Loucy (cell line): ENCODE measurements at regions not wholly inside any gene's neighbourhood (a gene's known extent, or its start where the extent isn't known, plus 50 kb on each side); places are given as distances from the start of the nearest gene placed in this dataset.

Experiments used
- EZH2phosphoT487 ChIP-seq: fragments of 200-600 bp; IDR thresholded peaks from 2 replicates; pipeline ENCODE4 v1.6.1; 2018; ENCODE audit warnings: antibody characterized with exemption, mild to moderate bottlenecking, moderate library complexity, borderline replicate concordance
- TF ChIP-seq, protein P1 (sequence below): fragments of 200-600 bp; sonication (generic); conservative IDR thresholded peaks from 2 replicates; pipeline ENCODE4 v1.5.1; 2014; ENCODE audit warnings: mild to moderate bottlenecking, antibody characterized with exemption, low read length

- TF ChIP-seq, protein P1, sequence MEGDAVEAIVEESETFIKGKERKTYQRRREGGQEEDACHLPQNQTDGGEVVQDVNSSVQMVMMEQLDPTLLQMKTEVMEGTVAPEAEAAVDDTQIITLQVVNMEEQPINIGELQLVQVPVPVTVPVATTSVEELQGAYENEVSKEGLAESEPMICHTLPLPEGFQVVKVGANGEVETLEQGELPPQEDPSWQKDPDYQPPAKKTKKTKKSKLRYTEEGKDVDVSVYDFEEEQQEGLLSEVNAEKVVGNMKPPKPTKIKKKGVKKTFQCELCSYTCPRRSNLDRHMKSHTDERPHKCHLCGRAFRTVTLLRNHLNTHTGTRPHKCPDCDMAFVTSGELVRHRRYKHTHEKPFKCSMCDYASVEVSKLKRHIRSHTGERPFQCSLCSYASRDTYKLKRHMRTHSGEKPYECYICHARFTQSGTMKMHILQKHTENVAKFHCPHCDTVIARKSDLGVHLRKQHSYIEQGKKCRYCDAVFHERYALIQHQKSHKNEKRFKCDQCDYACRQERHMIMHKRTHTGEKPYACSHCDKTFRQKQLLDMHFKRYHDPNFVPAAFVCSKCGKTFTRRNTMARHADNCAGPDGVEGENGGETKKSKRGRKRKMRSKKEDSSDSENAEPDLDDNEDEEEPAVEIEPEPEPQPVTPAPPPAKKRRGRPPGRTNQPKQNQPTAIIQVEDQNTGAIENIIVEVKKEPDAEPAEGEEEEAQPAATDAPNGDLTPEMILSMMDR: no peak
- TF ChIP-seq EZH2phosphoT487: no peak
Observed at GRCh38 chr14:79920180-79920692, 291.1 kb downstream of the DIO2 start.
